ENCODE measurements at regions not wholly inside any gene's neighbourhood (a gene's known extent, or its start where the extent isn't known, plus 50 kb on each side); places are given as distances from the start of the nearest gene placed in this dataset.

DNA sequence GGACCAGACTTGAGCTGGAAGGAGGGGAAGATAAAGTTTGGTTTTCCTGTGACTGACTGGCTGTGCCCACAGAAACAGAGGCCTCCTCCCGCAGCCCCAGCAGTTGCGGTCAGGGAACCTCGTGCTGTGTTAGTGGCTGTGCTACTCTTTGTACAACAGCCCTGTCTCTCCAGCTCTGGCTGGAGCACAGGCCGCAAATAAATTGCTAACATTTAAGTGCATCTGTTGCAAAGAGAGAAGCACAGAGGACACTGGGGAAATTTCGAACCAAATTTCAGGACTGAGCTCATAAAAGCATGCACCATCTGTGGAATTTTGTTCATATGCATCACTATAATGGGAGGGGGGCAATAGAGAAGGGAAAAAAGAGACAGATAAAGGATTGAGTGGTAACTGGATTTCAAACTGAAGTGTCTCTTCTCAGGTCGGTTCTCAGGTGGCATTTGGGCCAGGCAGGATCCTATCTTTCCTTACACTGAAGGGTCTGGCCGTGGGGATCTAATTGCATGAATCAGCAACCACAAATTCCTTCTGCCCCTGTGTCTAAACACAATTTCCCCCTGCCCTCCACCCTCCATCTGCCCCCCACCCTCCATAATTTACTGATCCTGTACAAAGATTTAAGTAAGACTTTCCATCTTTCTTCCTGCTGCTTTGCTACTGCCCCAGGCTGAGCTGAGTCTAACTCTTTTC is 88.9 kb upstream of the ATXN1 start:
- Histone ChIP-seq H3K4me3 (ENCODE audit: low read depth, low read length) (no peak overlapping the region), H3K9me3 (ENCODE audit: control insufficient read depth in 2 of 2, low read length in 2 of 2) (no peaks in the 10 kb centered on the region), H3K27me3 (ENCODE audit: control insufficient read depth, insufficient read depth, low read length) (no peaks in the 10 kb centered on the region), H3K4me1 (ENCODE audit: control insufficient read depth, insufficient read depth, low read length, poor library complexity, severe bottlenecking) (peaks cover 9% of the 10 kb centered on the region), H3K27ac (ENCODE audit: insufficient read depth, low read length, poor library complexity, severe bottlenecking) (no peak overlapping the region), H3K36me3 (ENCODE audit: control insufficient read depth, insufficient read depth, low read length) (no peaks in the 10 kb centered on the region)
- Mint-ChIP-seq H3K27me3 (no peaks in the 10 kb centered on the region), H3K36me3 (no peaks in the 10 kb centered on the region), H3K27ac (peak overlapping the region in 1 of 3 donors; percentile 17), H3K9me3 (peaks cover 0 to 1% (median 0%) of the 10 kb centered on the region in 7 donors), H3K4me1 (peaks cover 10 to 21% (median 18%) of the 10 kb centered on the region in 4 donors), H3K4me3 (no peak overlapping the region)
- DNase-seq (no peak), ATAC-seq (ENCODE audit: low read depth in 2 of 2) (no peak)

DNA sequence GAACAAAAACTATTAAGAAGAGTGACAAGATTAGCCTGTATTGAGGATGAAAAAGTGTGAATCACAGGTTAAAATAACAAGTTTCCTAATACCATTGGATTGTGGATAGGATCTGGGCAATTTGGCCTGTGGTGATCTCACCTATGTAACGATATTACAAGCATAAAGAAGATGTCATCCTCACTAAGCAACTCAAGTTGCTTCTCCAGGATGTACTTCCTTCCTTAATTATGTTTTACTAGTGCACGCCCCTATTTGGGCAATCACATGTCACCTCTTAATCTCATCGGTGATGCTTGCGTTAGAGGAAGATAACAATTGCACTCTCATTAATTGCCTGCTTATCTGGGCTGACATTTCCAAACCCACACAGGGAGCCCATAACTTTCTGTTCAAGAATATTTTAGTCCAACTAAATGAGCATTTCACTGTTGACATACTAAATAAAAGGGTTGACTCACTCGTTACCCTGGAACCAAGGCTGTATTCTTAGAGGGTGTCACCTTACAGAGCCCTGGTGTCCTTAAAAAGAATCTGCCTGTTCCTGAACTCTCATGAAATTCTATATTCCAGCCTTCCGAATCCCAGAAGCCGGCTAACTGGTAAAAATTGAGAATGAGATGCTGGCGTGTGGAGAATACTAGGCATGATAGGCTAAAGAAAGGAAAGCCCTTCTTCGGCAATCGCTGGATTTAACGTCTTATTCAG is 88.2 kb upstream of the ATXN1 start:
- H3K27ac Mint-ChIP-seq = peak overlapping the region; percentile 4 to 59 (median 31)
- no peaks in the 10 kb centered on the region for H3K36me3 Mint-ChIP-seq
- peak overlapping the region; percentile 33 for H3K4me3 ChIP-seq (ENCODE audit: low read depth, low read length)
- H3K27me3 ChIP-seq (ENCODE audit: control insufficient read depth, insufficient read depth, low read length) = no peaks in the 10 kb centered on the region
- DNase-seq (peak in 2 of 3 donors; percentile 45 to 80), ATAC-seq (ENCODE audit: low read depth in 2 of 2) (peak; percentile 92 to 95)
- H3K36me3 ChIP-seq (ENCODE audit: control insufficient read depth, insufficient read depth, low read length) = no peaks in the 10 kb centered on the region
- H3K9me3 Mint-ChIP-seq = peaks cover 0 to 1% (median 0%) of the 10 kb centered on the region in 7 donors
- H3K27ac ChIP-seq (ENCODE audit: insufficient read depth, low read length, poor library complexity, severe bottlenecking) = no peak overlapping the region
- no peaks in the 10 kb centered on the region for H3K27me3 Mint-ChIP-seq
- peaks cover 10 to 20% (median 18%) of the 10 kb centered on the region in 4 donors for H3K4me1 Mint-ChIP-seq
- peaks cover 9% of the 10 kb centered on the region for H3K4me1 ChIP-seq (ENCODE audit: control insufficient read depth, insufficient read depth, low read length, poor library complexity, severe bottlenecking)
- peak overlapping the region in 1 of 4 donors; percentile 36 for H3K4me3 Mint-ChIP-seq
- no peaks in the 10 kb centered on the region for H3K9me3 ChIP-seq (ENCODE audit: control insufficient read depth in 2 of 2, low read length in 2 of 2)

DNA sequence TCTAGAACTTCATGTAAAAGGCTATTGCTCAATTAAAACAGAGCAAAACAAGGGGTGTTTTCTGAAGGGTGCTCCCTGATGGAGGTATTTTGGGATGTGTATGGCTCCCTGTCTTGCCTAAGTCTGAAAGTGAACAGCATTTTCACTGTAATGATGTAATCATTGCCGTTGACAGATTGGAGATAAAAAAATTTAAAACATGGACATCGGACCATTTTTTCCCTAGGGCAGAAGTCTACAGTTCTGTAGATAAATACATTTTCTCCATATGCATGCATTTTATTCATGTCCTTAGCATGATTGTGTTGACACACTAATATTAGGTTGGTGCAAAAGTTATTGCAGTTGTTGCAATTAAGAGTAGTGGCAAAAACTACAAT is 85.1 kb upstream of the ATXN1 start:
- Mint-ChIP-seq H3K27me3 (no peaks in the 10 kb centered on the region), H3K27ac (no peak overlapping the region), H3K4me3 (no peak overlapping the region), H3K36me3 (no peaks in the 10 kb centered on the region), H3K4me1 (peaks cover 10 to 20% (median 15%) of the 10 kb centered on the region in 4 donors), H3K9me3 (no peaks in the 10 kb centered on the region)
- H3K27me3 ChIP-seq (ENCODE audit: control insufficient read depth, insufficient read depth, low read length) = no peaks in the 10 kb centered on the region
- no peak for DNase-seq
- no peaks in the 10 kb centered on the region for H3K36me3 ChIP-seq (ENCODE audit: control insufficient read depth, insufficient read depth, low read length)
- no peaks in the 10 kb centered on the region for H3K9me3 ChIP-seq (ENCODE audit: control insufficient read depth in 2 of 2, low read length in 2 of 2)
- H3K4me3 ChIP-seq (ENCODE audit: low read depth, low read length) = no peak overlapping the region
- no peak overlapping the region for H3K27ac ChIP-seq (ENCODE audit: insufficient read depth, low read length, poor library complexity, severe bottlenecking)
- no peak for ATAC-seq (ENCODE audit: low read depth in 2 of 2)
- peaks cover 9% of the 10 kb centered on the region for H3K4me1 ChIP-seq (ENCODE audit: control insufficient read depth, insufficient read depth, low read length, poor library complexity, severe bottlenecking)

DNA sequence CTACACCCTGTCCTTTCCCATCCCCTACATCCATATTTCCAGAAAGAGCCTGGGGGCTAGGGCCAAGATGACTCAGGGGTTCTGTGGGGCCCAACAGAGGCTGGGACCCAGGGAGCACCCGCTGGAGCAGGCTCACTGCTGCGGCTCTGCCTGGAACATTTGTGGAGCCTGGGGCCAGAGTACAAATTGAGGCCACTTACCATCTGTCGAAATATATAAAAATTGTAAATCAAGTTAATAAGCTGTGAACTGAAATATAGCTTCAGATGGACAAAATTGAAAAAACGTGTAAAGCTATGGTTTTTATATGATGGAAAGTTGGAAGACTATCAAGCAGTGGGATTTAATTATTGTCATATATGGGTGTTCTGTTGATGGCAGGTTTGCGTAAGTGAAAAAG is 82.9 kb upstream of the ATXN1 start:
- no peaks in the 10 kb centered on the region for H3K27me3 Mint-ChIP-seq
- DNase-seq (no peak), ATAC-seq (ENCODE audit: low read depth in 2 of 2) (no peak)
- no peaks in the 10 kb centered on the region for H3K36me3 Mint-ChIP-seq
- H3K27ac ChIP-seq (ENCODE audit: insufficient read depth, low read length, poor library complexity, severe bottlenecking) = no peak overlapping the region
- no peak overlapping the region for H3K4me3 Mint-ChIP-seq
- H3K27me3 ChIP-seq (ENCODE audit: control insufficient read depth, insufficient read depth, low read length) = no peaks in the 10 kb centered on the region
- no peaks in the 10 kb centered on the region for H3K36me3 ChIP-seq (ENCODE audit: control insufficient read depth, insufficient read depth, low read length)
- peaks cover 5 to 23% (median 13%) of the 10 kb centered on the region in 4 donors for H3K4me1 Mint-ChIP-seq
- H3K9me3 ChIP-seq (ENCODE audit: control insufficient read depth in 2 of 2, low read length in 2 of 2) = no peaks in the 10 kb centered on the region
- H3K9me3 Mint-ChIP-seq = no peaks in the 10 kb centered on the region
- no peak overlapping the region for H3K27ac Mint-ChIP-seq
- no peak overlapping the region for H3K4me3 ChIP-seq (ENCODE audit: low read depth, low read length)
- peaks cover 3% of the 10 kb centered on the region for H3K4me1 ChIP-seq (ENCODE audit: control insufficient read depth, insufficient read depth, low read length, poor library complexity, severe bottlenecking)

DNA sequence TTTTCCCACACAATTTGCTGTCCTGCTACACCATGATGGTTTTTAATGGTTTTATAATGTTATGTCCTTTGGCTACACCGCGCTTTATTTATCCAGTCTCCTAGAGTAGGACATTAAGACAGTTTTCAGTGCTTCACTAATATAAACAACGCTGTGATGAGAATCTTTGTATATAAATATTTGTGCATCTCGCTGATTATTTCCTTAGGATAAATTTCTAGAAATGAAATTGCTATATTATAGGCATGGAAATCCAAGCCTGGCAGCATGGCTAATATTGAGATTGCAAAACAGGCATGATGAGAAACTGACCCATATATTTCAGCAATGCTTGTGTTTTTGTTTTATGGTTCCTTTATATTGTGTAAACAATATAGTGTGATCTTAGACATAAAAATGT is 81.4 kb upstream of the ATXN1 start:
- Histone ChIP-seq H3K27ac (ENCODE audit: insufficient read depth, low read length, poor library complexity, severe bottlenecking) (no peak overlapping the region), H3K9me3 (ENCODE audit: control insufficient read depth in 2 of 2, low read length in 2 of 2) (no peaks in the 10 kb centered on the region), H3K27me3 (ENCODE audit: control insufficient read depth, insufficient read depth, low read length) (no peaks in the 10 kb centered on the region), H3K4me3 (ENCODE audit: low read depth, low read length) (no peak overlapping the region), H3K4me1 (ENCODE audit: control insufficient read depth, insufficient read depth, low read length, poor library complexity, severe bottlenecking) (no peaks in the 10 kb centered on the region), H3K36me3 (ENCODE audit: control insufficient read depth, insufficient read depth, low read length) (no peaks in the 10 kb centered on the region)
- Mint-ChIP-seq H3K27ac (no peak overlapping the region), H3K4me1 (peaks cover 2 to 26% (median 10%) of the 10 kb centered on the region in 4 donors), H3K36me3 (no peaks in the 10 kb centered on the region), H3K4me3 (no peak overlapping the region), H3K9me3 (no peaks in the 10 kb centered on the region), H3K27me3 (no peaks in the 10 kb centered on the region)
- no peak for DNase-seq
- no peak for ATAC-seq (ENCODE audit: low read depth in 2 of 2)

DNA sequence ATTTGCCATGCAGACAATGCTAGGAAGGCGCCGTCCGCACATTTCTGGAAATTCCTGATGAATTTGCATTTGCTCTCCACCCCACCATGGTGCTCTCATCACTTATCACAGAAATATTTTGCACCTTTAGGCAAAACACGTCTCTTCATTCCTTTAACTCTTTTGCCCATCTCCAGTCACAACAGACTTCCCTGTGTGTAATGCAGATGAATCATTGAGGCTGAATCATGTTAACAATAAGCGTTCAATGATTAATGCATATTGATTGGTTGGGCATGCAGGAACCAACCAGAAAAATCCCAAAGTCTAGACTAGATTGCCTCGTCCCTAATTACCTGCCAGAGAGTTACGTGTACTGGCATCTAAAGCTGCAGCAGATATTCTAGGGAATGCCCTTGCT is 80.0 kb upstream of the ATXN1 start:
- H3K36me3 Mint-ChIP-seq = no peaks in the 10 kb centered on the region
- ATAC-seq (ENCODE audit: low read depth in 2 of 2) = no peak
- H3K4me3 Mint-ChIP-seq = no peak overlapping the region
- Histone ChIP-seq H3K9me3 (ENCODE audit: control insufficient read depth in 2 of 2, low read length in 2 of 2) (no peaks in the 10 kb centered on the region), H3K4me1 (ENCODE audit: control insufficient read depth, insufficient read depth, low read length, poor library complexity, severe bottlenecking) (peaks cover 12% of the 10 kb centered on the region), H3K4me3 (ENCODE audit: low read depth, low read length) (no peak overlapping the region), H3K27ac (ENCODE audit: insufficient read depth, low read length, poor library complexity, severe bottlenecking) (no peak overlapping the region), H3K36me3 (ENCODE audit: control insufficient read depth, insufficient read depth, low read length) (no peaks in the 10 kb centered on the region), H3K27me3 (ENCODE audit: control insufficient read depth, insufficient read depth, low read length) (no peaks in the 10 kb centered on the region)
- DNase-seq = no peak
- H3K27ac Mint-ChIP-seq = peak overlapping the region in 1 of 3 donors; percentile 11
- H3K4me1 Mint-ChIP-seq = peaks cover 12 to 40% (median 24%) of the 10 kb centered on the region in 4 donors
- H3K9me3 Mint-ChIP-seq = no peaks in the 10 kb centered on the region
- no peaks in the 10 kb centered on the region for H3K27me3 Mint-ChIP-seq

DNA sequence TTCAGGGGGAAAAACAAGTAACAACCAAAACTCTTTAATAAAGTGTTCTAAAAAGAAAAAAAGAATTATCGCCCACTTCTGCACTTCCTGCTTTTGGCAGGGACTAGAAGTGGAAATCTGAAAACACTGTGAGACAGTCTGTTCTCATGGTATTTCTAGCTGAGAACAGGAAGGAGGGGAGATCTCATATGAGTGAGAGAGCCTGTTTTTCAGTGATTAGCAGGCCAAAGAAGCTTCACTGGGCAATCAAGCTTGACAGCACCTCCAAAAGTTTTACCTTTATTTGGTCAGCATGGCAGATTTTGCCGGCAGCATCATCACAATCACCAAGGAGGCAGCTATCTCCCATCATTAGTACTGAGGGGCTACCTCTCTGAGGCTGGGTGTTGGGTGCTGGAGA is 79.5 kb upstream of the ATXN1 start:
- H3K4me1 ChIP-seq (ENCODE audit: control insufficient read depth, insufficient read depth, low read length, poor library complexity, severe bottlenecking) = peaks cover 16% of the 10 kb centered on the region
- Mint-ChIP-seq H3K36me3 (no peaks in the 10 kb centered on the region), H3K9me3 (no peaks in the 10 kb centered on the region), H3K27me3 (no peaks in the 10 kb centered on the region), H3K27ac (peak overlapping the region; percentile 18 to 54 (median 39)), H3K4me1 (peaks cover 14 to 45% (median 27%) of the 10 kb centered on the region in 4 donors), H3K4me3 (no peak overlapping the region)
- H3K4me3 ChIP-seq (ENCODE audit: low read depth, low read length) = no peak overlapping the region
- H3K9me3 ChIP-seq (ENCODE audit: control insufficient read depth in 2 of 2, low read length in 2 of 2) = no peaks in the 10 kb centered on the region
- no peaks in the 10 kb centered on the region for H3K27me3 ChIP-seq (ENCODE audit: control insufficient read depth, insufficient read depth, low read length)
- H3K36me3 ChIP-seq (ENCODE audit: control insufficient read depth, insufficient read depth, low read length) = no peaks in the 10 kb centered on the region
- ATAC-seq (ENCODE audit: low read depth in 2 of 2) (no peak), DNase-seq (no peak)
- no peak overlapping the region for H3K27ac ChIP-seq (ENCODE audit: insufficient read depth, low read length, poor library complexity, severe bottlenecking)

DNA sequence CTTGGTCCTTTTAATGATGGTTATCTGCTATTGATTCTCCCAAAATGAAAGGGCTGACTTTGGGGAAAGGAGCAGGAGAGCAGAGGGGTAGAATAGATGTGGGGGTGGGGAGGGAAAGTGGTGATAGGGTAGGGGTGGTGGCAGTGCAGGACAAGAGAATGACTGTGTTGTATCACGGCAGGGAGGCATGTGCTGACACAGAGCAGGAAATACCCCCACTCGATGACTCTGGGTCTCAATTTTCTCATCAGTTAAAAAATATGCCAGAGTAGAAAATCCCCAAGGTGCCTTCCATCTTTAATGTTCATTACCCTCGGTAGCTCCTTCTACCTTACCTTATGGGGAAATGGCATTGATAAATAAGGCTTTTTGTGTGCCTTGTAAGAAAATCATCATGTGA is 79.0 kb upstream of the ATXN1 start:
- Mint-ChIP-seq H3K4me1 (peaks cover 14 to 46% (median 27%) of the 10 kb centered on the region in 4 donors), H3K9me3 (no peaks in the 10 kb centered on the region), H3K36me3 (no peaks in the 10 kb centered on the region), H3K4me3 (no peak overlapping the region), H3K27me3 (no peaks in the 10 kb centered on the region), H3K27ac (peak overlapping the region; percentile 18 to 54 (median 39))
- Histone ChIP-seq H3K9me3 (ENCODE audit: control insufficient read depth in 2 of 2, low read length in 2 of 2) (no peaks in the 10 kb centered on the region), H3K4me1 (ENCODE audit: control insufficient read depth, insufficient read depth, low read length, poor library complexity, severe bottlenecking) (peaks cover 16% of the 10 kb centered on the region), H3K4me3 (ENCODE audit: low read depth, low read length) (no peak overlapping the region), H3K36me3 (ENCODE audit: control insufficient read depth, insufficient read depth, low read length) (no peaks in the 10 kb centered on the region), H3K27ac (ENCODE audit: insufficient read depth, low read length, poor library complexity, severe bottlenecking) (no peak overlapping the region), H3K27me3 (ENCODE audit: control insufficient read depth, insufficient read depth, low read length) (no peaks in the 10 kb centered on the region)
- ATAC-seq (ENCODE audit: low read depth in 2 of 2) (no peak), DNase-seq (no peak)
